ENCODE measurements at regions not wholly inside any gene's neighbourhood (a gene's known extent, or its start where the extent isn't known, plus 50 kb on each side); places are given as distances from the start of the nearest gene placed in this dataset.

DNA sequence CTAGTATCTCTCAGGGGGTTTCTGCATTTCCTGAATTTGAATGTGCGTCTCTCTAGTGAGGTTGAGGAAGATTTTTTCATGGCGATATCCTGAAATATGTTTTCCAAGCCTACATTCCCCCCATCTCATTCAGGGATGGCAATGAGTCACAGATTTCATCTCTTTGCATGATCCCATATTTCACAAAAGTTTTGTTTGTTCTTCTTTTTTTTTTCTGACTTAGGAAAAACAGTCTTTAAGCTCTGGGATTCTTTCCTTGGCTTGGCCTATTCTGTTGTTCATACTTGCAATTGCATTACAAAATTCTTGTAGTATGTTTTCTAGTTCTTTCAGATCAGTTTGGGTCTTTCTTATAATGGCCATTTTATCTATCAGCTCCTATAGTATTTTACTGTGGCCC, 136.5 kb downstream of the DSEL start:
- DNase-seq, result no peak

DNA sequence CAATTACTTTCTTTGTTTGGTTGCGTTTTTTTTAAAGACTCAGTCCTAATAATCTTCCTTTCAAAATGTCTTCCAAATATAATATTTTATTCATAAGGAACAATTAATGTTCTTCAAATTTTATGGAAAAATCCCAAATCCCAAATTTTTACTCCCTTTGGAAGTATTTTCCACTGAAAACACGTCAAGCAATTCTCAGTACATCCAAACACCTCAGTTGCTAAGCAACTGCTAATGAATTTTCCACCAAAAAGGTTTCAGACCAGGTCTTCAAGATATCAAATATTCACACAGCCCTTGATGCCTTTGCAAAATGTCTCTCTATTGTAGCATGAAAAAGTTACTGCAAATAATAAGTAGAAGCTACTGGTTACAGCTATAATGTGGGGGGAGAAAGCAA, 140.1 kb downstream of the DSEL start:
- DNase-seq, result no peak

DNA sequence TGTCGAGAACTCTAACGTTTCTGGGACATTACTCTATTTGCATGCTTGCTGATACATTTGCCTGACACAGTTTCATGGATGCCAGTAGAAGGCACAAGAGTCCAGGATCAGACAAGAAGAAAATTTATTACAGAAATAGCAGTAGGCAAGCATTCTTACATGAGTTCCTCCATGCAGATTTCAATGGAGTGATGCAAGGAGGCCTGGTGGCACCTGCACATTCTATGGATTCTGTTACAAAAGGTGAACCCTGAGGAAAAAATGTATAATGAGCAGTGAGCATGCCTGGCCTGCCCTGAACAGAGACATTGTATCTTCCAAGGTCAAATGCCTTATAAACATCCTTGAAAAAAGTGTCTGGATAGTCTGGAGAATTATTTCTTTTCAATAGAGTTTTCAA, 142.9 kb downstream of the DSEL start:
- DNase-seq, result no peak

DNA sequence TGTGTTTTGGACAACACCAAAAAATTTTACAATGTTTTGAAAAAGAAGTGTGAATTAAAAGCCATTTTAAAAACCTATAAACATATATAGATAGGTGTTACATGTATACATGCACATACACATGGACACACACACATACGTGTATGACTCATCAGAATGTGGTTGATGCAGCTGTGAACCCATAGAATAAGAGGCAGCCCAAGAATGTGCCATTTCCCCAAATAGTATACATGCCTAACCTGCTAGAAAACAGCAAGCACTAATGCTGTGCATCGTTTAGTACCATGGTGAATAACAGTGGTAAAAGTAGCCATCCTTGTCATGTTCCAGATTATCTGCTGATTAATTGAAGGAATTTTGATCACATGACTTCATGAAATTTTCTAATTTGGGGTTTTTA, 149.0 kb downstream of the DSEL start:
- no peak for DNase-seq

DNA sequence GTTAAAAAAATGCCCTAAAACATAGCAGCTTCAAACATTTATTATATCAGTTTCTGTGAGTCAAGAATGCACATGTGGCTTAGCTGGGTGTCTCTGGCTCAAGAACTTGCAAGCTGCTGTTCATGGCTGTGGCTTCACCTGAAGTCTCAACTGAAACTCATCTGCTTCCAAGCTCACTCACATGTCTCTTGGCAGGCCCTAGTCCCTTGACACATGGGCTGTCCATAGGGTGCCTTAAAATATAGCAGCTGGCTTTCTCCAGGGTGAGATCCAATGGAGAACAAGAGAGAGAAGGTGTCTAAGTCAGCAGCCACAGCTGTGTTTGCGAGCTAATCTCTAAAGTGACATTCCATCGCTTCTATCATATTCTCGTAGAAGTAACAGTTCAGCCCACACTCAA, 152.8 kb downstream of the DSEL start:
- no peak for DNase-seq

DNA sequence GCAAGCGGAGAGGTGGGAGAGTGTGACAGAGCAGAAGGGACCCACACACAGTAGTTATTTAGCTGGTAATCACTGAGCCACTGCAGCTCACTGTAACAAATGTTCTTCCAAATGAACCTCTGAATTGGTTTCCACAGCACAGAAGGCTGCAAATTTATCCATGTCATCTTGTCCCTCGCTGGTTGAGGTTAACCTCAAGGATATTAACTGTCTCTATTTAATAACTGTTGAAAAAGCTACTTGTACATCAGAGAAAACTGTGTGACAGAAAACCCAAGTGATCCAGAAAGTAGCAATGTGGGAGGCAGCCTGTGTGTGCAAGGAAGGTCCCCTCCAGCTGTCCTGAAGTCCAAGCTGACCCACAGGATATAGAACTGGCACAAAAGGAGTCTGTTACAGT, 153.6 kb downstream of the DSEL start:
- DNase-seq, result no peak

DNA sequence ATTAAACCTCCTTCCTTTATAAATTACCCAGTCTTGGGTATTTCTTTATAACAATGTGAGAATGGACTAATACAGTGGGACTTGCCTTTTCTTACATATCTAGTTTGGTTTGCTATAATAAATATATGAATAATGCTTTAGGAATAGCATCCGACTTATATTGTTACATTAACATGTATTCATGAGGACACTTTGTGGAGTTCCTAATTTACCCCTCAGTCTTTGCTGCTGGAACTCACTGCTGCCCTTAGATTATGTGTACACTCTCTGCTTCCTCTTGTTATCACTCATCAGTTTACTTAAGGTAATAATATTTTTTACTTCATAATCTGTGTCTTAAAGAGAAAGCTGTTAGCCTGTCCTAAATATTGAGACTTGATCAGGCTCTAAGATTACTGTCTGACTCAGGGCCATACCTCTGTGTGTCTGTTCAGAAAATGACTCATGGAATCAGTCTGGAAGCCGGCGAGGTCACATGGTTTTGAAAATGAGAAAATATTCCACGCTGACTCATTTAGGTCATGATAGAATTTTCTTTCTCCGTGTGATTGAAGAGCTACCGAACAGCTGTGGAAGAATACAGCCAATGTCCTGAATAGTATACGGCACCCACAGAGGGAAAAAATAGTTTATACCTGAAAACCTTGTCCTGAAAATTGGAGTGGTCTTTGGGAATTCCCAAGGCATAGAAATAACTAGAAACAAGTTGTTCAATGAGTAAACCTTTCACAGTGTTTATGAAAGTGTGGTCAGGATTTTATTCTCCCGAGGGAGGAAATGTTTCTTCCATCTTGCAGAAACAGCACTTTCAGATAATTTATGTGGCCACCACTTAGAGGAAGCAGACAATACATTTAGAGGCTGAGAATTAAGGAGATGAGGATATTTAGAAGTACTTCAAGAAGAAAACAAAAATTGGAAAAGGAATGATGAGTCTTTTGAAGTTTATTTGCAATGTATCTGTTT, 156.4 kb downstream of the DSEL start:
- no peak for DNase-seq

DNA sequence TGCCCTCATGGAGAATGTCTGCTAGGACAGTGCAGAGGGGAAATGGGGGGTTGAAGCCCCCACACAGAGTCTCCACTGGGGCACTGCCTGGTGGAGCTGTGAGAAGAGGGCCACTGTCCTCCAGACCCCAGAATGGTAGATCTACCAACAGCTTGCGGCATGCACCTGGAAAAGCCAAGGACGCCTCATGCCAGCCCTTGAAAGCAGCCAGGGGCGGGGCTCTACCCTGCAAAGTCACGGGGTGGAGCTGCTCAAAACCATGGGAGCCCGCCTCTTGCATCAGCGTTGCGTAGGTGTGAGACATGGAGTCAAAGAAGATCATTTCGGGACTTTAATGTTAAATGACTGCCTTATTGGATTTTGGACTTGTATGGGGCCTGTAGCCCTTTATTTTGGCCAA, 157.6 kb downstream of the DSEL start:
- DNase-seq, result no peak

DNA sequence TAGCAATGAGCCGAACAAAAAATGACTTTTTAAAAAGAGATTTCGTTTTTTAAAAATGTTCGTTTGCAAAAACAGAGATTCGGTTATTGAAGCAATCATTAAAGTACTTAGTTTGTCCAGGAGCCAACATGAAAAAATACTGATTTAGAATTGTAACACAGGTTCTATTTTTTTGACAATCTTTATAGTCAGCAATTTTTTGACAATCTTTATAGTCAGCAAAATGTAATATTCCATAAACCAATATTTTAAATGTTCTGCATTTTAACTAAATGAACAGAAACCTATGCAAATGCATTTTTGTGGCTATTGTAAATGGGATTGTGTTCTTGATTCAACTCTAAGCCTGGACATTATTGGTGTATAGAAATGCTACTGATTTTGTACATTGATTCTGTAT, 161.8 kb downstream of the DSEL start:
- no peak for DNase-seq

DNA sequence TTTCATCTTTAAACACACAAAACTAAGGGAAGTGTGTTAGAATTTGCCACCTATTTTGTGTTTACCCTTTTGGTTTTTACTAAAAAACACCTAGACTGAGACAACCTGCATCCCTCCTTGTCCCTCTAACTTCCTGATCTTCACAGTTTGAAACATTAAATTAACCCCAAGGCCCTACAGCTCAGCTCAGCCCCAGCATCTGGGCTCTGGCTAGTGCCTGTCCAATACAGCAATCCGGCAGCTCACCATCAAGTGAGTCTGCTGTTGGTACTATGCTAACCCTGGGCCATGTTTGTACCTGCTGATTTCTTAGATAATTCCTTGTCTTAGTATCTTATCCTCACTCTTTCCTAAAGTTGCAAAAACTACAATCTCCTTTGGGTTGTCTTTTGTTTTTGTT, 162.4 kb downstream of the DSEL start:
- DNase-seq, result no peak

DNA sequence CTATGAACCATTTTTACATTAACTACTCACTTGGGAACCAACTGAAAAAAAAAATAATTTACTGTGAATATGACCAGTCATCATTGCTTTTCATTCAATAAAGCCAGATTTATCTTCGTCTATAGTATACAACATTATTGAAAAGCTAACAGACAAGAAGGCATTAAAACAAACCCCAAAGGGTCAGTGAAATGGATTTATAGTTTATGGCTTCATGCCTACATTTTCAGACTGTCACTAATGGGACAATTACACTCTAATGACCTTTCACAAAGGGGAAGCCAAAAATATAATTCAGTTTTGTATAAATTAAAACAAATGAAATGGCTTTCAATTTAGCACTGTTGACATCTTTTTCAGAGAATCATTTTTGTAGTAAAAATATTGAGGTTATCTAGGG, 169.1 kb downstream of the DSEL start:
- DNase-seq, result no peak

DNA sequence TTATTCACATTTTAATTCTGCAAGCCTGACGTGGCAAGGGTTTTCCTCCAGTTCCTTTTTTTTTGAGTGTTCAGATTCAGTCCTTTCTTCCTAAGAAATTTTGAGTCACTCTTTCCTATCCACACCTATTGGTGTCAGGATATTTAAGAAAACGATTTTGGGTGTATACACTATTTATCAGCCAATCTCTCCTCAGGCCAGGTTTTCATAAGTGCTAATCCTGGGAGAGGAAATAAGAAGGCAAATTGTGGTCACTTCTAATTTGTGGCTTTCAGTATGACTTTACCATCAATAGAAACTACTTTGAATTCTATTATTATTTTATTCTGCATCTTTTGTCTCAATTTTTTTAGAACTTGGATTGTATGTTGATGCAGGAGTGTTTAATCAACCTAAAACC, 174.4 kb downstream of the DSEL start:
- DNase-seq, result no peak

DNA sequence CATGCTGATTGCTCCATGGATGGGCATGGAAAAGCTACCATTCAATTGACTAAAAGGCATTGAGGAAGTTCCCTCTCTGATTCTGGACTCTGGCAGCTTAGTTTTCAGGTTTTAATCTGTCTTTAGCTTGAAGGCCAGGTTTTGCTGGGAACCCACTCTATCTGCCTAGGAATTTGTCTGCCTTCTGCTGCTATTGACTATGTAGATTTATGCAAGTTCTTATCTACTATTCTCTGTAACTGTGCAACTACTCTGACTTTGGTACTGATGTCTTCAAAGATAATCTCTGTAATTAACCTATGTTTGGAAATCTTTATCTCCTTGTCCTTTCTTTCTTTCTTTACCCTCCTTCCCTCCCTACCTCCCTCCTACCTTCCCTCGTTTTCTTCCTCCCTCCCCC, 178.8 kb downstream of the DSEL start:
- no peak for DNase-seq

DNA sequence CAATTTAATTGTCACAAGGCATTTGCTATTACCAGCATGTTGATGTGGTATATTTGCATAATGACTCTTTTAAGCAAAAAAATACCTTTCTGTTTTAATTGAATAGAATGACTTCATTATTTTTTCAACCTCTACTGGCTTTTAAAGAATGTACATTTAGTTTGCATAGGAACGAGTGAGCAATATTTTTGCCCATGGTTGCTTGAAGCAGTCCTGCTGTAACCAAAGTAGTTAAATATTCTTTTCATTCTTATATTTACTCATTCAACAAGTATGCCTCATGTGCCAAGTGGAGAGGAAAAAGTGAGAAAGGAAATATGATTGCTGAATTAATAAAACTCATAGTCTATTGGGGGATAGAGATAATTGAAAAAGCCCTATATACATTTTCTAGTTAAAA, 184.7 kb downstream of the DSEL start:
- DNase-seq, result no peak

DNA sequence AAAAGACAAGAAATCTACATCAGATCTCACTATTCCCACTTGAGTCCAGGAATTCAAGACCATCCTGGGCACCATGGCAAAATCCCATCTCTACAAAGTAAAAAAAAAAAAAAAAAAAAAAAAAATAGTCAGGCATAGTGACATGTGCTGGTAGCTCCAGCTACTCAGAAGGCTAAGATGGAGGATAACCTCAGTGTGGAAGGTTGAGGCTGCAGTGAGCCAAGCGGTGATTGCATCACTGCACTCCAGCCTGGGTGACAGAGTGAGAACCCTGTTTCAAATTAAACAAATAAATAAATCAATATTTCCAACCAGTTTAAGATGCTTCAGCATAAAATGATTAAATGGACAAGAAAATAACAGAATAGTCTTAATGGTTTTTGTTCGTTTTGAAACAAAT, 197.4 kb downstream of the DSEL start:
- no peak for DNase-seq

DNA sequence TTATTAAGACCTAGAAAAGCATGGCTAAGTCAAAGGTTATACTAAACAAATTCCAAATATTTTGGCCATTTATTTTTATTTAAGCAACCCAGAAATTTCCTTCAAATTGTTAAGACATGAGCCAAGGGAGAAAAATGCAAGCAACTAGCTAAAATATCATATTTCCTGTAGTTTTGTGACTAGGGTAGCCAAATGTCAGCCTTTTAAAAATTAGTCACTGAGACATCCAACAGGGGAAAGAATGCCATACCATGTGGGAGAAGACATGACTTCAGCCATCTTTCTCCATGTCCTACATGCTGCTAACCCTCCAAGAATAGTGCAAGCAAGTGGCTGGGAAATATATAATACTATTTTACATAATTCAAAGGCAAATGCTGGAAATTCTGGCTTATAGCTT, 197.9 kb downstream of the DSEL start:
- DNase-seq, result no peak

DNA sequence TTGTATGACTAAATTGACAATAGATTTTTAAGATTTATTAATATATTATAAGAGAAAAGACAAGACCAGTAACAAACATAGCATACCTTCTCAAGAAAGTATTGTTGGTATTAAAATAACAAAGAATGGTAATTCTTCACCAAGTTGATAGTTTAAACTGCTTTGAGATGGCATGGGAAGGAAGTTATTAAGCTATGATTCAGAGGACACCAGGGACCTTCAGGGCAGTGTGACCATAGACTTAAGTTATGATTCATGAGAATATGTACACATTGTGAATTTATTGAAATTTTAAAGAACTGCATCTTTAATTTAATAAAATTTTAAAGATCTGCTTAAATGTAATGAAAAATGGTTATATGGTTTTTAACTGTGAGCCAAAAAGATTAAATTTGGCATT, 205.7 kb downstream of the DSEL start:
- DNase-seq, result no peak

DNA sequence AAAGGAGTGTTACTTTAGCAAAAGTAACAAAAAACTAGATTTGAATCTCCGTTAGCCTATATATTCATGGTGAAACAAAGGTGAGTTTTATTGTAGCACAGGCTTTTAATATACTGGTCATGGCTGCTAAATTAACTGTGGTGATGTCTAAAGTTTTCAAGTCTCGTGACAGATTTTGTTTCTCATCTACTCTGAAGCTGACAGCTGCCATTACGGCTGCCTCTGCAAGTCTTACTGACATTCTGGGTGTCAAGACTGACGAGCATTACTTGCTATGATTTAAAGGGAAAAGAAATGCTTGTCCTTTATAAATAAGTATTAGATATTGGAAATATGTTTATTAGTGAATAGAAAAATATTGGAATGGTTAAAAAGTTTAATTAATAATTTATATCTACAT, 207.7 kb downstream of the DSEL start:
- DNase-seq, result no peak

DNA sequence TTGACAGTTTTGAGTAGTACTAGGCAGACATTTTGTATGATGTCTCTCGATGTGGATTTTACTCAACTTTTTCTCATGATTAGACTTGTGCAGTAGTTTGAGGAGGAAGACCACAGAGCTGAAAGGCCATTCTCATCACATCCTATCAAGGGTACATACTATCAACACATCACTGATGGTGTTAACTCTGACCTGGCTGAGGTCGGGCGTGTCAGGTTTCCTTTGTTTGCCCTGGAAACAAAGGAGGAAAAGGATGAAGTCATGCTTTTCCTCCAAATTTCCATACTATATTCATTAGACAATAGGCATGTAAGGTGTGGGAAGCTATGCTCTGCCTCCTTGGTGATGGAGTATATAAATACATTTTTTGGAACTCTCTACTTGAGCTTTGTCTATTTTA, 211.1 kb downstream of the DSEL start:
- no peak for DNase-seq

DNA sequence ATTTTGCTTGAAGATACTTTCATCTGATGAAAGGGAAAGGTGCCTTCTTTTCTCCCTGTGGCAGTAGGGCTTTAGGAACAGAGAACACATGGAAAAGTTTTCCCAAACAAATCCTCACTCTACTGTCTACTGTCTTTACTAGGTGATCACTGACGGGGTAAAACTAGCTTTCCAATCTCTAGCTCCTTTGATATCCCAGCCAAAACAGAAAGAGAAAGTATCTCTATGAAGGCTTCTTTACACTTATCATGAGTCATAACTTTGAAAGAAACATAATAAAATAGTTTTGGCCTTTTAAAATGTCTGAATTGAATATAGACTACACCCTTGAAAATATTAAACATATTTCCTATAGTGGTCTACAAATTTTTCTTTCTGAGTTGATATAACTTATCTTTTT, 214.5 kb downstream of the DSEL start:
- DNase-seq, result no peak

DNA sequence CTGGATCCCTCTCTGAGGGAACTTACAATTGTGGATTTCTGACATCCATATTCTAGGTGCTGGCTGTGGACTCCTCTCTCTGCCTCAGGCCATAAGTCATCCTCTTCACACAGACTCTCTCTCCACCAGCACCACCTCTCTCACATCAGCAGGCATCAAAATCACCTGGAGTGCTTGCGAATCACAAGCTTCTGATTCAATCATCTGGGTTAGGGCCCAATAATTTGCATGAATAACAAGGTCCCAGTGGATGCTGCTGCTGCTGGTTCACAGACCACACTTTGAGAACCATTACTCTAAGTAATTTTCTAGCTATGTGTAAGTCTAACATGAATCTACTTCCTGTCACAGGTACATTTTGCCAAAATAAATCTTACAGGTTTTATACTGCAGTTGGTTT, 214.9 kb downstream of the DSEL start:
- no peak for DNase-seq

DNA sequence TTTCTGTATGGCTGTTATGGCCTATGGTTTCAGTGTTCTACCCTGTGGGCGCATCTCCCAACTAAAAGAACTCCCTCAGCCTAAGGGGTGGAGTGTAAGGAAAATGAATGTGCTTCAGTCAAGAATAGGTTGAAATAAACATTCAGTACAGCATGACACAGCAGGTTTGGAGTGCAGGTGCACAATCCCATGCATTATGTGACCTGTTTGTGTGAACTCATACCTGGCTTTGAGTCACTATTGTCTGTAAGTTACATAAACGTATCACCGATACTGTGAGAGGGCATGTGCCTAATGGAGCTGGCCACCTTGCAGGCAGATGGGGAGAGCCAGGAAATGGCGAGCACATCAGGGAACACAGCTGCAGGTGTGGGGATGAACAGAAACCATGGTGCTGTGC, 216.0 kb downstream of the DSEL start:
- DNase-seq, result no peak

DNA sequence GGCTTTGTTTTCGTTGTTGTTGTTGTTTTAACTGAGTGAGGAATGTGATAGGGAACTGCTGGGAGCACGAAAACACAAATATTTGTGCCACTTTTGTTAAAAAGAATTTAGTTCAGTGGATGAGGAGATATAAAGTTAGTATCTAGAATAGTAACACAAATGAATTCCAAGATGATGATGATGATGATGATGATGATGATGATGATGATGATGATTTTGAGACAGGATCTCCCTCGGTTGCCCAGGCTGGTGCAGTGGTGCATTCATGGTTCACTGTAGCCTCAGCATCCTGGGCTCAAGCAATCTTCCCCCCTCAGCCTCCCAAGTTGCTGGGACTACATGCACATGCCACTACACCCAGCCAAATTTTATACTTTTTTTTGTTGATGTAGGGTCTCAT, 223.7 kb downstream of the DSEL start:
- no peak for DNase-seq

DNA sequence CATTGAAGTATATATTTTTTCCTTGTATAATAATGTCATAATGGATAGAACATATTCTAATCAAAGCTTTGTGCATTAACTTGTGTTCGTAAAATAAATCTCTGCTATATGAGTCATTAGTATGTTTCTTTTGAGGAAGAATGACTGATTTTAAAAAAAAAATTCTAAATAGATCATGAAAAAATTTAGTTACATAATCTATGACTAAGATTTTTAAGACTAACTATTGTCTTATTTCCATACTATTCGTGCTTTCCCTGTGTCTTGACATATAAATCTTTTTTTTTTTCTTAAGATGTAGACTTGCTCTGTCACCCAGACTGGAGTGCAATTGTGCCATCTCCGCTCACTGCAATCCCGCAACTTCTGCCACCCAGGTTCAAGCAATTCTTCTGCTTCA, 226.1 kb downstream of the DSEL start:
- no peak for DNase-seq

DNA sequence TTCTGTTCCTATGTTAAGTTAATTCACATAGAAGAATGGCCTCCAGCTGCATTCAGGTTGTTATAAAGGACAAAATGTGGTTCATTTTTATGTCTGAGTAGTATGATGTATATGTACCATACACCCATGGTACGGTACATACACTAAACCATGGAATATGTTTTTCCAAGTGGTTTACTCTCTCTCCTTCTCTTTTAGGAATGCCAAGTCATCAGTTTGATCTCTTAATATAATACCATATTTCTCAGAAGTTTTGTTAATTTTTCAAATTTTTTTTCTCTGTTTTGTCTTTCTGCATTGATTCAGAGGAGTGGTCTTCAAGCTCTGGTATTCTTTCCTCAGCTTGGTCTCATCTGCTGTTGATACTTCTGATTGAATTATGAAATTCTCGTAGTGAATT, 230.9 kb downstream of the DSEL start:
- no peak for DNase-seq

Data from activated gamma-delta T cell treated with Interleukin-2 at 50 U/mL for 16 hours (primary cell).